IPS DF 6.9 (cell line): ENCODE measurements at regions not wholly inside any gene's neighbourhood (a gene's known extent, or its start where the extent isn't known, plus 50 kb on each side); places are given as distances from the start of the nearest gene placed in this dataset.

ENCODE experiments used
- DNase-seq: peaks from one replicate; pipeline ENCODE4 v3.0.0-alpha.2; 2013; ENCODE audit warnings: low read depth, low spot score
- H3K27ac ChIP-seq: one replicate; pipeline ENCODE4 v1.5.1; 2013; ENCODE audit warnings: low read length, control low read depth
- H3K27me3 ChIP-seq: 2 replicates; pipeline ENCODE4 v1.6.1; 2013; ENCODE audit warnings: mild to moderate bottlenecking, low read length; ENCODE audit not compliant: control insufficient read depth, insufficient read depth
- H3K36me3 ChIP-seq: 2 replicates; pipeline ENCODE4 v1.6.1; 2013; ENCODE audit warnings: low read length; ENCODE audit not compliant: control insufficient read depth, insufficient read depth
- H3K4me1 ChIP-seq: 2 replicates; pipeline ENCODE4 v1.6.1; 2013; ENCODE audit warnings: low read length; ENCODE audit not compliant: control insufficient read depth, insufficient read depth
- H3K4me3 ChIP-seq: 2 replicates; pipeline ENCODE4 v1.5.1; 2013; ENCODE audit warnings: mild to moderate bottlenecking, low read length
- H3K9me3 ChIP-seq: 2 replicates; pipeline ENCODE4 v1.6.1; 2013; ENCODE audit warnings: low read length, inconsistent platforms; ENCODE audit not compliant: control insufficient read depth, insufficient read depth
- WGBS: extraction: QIAGEN DNeasy Blood & Tissue Kit; methylation state at CpG from one replicate; pipeline ENCODE4 v1.1.7; 2013; ENCODE audit warnings: mixed read lengths, missing lambda C conversion rate; ENCODE audit not compliant: insufficient read length, insufficient coverage; 5-methylcytosine and 5-hydroxymethylcytosine counted together

GRCh38 chr3:124283652-124284023, 291.7 kb upstream of the ROPN1 start:
- Histone ChIP-seq H3K4me1 (no peaks in the 10 kb centered on the region), H3K27me3 (no peaks in the 10 kb centered on the region), H3K9me3 (no peaks in the 10 kb centered on the region), H3K27ac (no peak overlapping the region), H3K4me3 (no peak overlapping the region), H3K36me3 (no peaks in the 10 kb centered on the region)
- no peak for DNase-seq
- no CpG with 5 or more reads among the region's 2 CpGs for WGBS

GRCh38 chr3:124288996-124289395, 297.1 kb upstream of the ROPN1 start:
- Histone ChIP-seq H3K27ac (no peak overlapping the region), H3K9me3 (no peaks in the 10 kb centered on the region), H3K4me1 (peaks cover 1% of the 10 kb centered on the region; the same call in 1 of the 2 replicates), H3K27me3 (no peaks in the 10 kb centered on the region), H3K36me3 (no peaks in the 10 kb centered on the region), H3K4me3 (no peak overlapping the region)
- no peak for DNase-seq

DNA sequence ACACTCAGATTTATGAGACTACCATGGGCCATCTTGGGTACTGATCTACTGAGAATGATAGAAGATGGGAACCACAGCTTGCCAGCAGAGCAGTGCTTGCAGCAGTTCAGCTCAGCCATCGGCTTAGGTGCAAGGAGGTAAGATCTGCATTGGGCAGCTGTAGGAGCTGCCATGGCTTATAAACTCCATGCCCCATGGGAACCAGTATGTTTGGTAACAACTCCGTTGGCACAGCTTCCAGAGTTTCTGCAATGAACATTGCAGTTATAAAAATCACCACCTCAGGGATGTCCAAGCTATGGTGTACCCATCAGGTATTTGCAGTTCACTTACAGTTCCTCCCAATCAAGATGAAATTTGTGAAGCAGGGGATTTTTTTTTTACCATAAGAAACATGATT, 299.1 kb upstream of the ROPN1 start:
- Histone ChIP-seq H3K4me1 (peaks cover 1% of the 10 kb centered on the region; the same call in 1 of the 2 replicates), H3K9me3 (no peaks in the 10 kb centered on the region), H3K27ac (no peak overlapping the region), H3K36me3 (no peaks in the 10 kb centered on the region), H3K27me3 (no peaks in the 10 kb centered on the region), H3K4me3 (no peak overlapping the region)
- DNase-seq, result no peak
- no CpG with 5 or more reads among the region's 2 CpGs for WGBS

DNA sequence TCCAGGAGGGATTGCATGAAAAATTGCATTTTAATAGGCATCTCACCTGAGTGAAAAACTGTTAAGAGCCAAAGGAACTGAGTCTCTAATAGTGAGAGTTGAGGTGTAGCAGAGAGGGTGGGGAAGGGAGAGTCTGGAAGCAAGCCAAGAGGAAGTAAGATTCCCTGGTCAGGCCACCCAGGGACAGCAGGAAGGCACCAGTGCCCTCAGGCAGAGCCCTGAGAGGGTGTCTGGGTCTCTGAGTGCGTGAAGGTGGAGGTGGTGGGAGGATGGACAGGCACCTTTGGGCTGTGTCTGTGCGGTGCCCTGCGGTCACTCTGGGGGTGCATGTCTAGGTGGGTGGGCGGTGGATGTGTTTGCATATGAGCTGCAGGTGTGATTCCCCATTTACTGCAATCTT, 300.4 kb upstream of the ROPN1 start:
- no peak for DNase-seq
- Histone ChIP-seq H3K27me3 (no peaks in the 10 kb centered on the region), H3K9me3 (no peaks in the 10 kb centered on the region), H3K36me3 (no peaks in the 10 kb centered on the region), H3K27ac (no peak overlapping the region), H3K4me1 (peaks cover 1% of the 10 kb centered on the region; the same call in 1 of the 2 replicates), H3K4me3 (no peak overlapping the region)
- no CpG with 5 or more reads among the region's 4 CpGs for WGBS

DNA sequence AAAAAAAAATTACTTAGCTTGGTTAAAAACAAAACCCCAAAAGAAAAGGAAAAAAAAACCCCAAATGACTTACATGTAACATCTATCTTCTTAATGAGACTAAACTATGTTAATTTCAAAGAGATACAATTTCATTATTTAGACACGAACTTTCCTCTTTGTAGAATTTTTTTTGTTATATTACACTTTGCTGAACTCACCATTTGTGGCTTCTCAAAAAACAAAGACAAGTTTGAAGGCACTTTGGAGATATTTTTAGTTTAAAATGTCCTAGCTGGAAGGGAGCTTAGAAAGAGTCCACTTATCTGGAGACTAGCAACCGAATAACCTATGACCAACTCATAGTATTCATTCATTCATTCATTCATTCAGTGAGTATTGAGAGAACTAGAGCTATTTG, 301.7 kb upstream of the ROPN1 start:
- H3K36me3 ChIP-seq, result no peaks in the 10 kb centered on the region
- H3K9me3 ChIP-seq, result no peaks in the 10 kb centered on the region
- no peak overlapping the region for H3K27ac ChIP-seq
- H3K27me3 ChIP-seq, result no peaks in the 10 kb centered on the region
- H3K4me3 ChIP-seq, result no peak overlapping the region
- WGBS, result no CpG with 5 or more reads among the region's 2 CpGs
- H3K4me1 ChIP-seq, result peaks cover 1% of the 10 kb centered on the region; the same call in 1 of the 2 replicates
- DNase-seq, result no peak

GRCh38 chr3:124295362-124295761, 303.4 kb upstream of the ROPN1 start:
- WGBS, result no CpG with 5 or more reads among the region's 3 CpGs
- Histone ChIP-seq H3K9me3 (no peaks in the 10 kb centered on the region), H3K4me1 (peaks cover 1% of the 10 kb centered on the region; the same call in 1 of the 2 replicates), H3K36me3 (no peaks in the 10 kb centered on the region), H3K27me3 (no peaks in the 10 kb centered on the region), H3K27ac (no peak overlapping the region), H3K4me3 (no peak overlapping the region)
- no peak for DNase-seq

DNA sequence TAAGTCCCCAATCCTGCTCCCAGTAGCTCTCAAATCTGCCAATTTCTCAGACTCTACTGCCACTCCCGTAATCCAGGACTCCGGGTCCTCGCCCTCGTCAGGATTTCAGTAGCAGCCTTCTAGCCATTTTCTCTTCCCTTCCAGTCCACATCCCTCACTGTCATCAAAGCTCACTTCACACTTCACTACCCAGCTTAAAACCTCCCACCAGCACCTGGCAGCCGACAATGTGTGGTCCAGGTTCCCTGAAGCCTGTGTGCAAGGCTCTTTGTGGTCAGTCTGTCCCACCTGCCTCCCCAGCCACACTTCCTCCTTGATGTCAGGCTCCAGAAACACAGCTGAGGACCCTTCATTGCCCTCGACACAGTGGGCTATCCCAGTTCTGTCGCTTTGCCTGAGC, 304.5 kb upstream of the ROPN1 start:
- no peak for DNase-seq
- no peak overlapping the region for H3K27ac ChIP-seq

DNA sequence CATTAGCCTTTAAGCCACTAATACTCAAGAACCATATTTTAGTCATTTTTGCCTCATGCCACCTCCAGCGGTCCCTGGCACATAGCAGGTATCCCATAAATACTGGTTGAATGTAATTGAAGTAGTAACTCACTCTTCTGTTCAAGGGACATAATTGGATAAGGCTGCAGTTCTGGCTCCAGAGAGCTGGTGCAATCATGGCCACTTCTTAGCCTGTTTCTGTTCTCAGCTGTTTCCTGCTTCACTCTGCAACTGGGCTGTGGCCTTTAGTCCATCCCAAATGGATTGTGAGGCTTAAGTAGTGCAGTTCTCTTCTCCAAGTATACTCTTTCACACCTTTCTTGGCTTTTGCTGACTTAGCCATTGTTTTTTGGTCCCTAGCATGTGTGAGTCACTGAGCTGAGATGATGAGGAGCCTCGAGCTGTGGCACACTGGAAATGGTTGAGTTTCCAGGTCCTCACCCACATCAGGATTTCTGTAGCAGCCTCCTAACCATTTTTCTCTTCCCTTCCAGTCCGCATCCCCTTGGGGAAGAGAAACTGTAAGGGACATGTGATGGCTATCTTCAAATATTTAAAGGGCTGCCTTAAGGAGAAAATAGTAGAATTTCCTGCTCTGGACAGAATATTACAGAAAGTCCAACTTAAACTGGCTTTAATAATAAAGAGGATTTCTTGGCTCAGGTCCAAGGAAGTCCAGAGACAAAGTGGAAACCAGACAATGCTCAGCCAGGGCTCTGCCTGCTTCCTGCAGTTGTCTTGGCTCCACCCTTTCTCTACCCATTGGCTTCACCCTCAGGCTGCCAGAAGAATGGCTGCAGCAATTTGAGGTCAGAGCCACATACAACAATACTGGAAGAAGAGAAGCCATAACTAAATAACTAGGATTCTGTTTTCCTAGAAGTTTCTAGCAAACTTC, 305.4 kb upstream of the ROPN1 start:
- Histone ChIP-seq H3K4me1 (peaks cover 1% of the 10 kb centered on the region; the same call in 1 of the 2 replicates), H3K27me3 (no peaks in the 10 kb centered on the region), H3K36me3 (no peaks in the 10 kb centered on the region), H3K27ac (no peak overlapping the region), H3K4me3 (no peak overlapping the region), H3K9me3 (no peaks in the 10 kb centered on the region)
- DNase-seq, result no peak
- WGBS, result no CpG with 5 or more reads among the region's 3 CpGs

More for the DNA sequence above, 304.5 kb upstream of the ROPN1 start:
- no peaks in the 10 kb centered on the region for H3K27me3 ChIP-seq
- no CpG with 5 or more reads among the region's 7 CpGs for WGBS
- no peak overlapping the region for H3K4me3 ChIP-seq
- H3K36me3 ChIP-seq, result no peaks in the 10 kb centered on the region
- H3K4me1 ChIP-seq, result peaks cover 1% of the 10 kb centered on the region; the same call in 1 of the 2 replicates
- no peaks in the 10 kb centered on the region for H3K9me3 ChIP-seq

GRCh38 chr3:124298301-124298700, 306.4 kb upstream of the ROPN1 start:
- H3K27ac ChIP-seq, result no peak overlapping the region
- WGBS, result no CpG with 5 or more reads among the region's 5 CpGs
- H3K9me3 ChIP-seq, result no peaks in the 10 kb centered on the region
- H3K27me3 ChIP-seq, result no peaks in the 10 kb centered on the region
- no peak for DNase-seq
- H3K4me1 ChIP-seq, result no peaks in the 10 kb centered on the region
- H3K36me3 ChIP-seq, result no peaks in the 10 kb centered on the region
- H3K4me3 ChIP-seq, result no peak overlapping the region

GRCh38 chr3:124298951-124299350, 307.0 kb upstream of the ROPN1 start:
- Histone ChIP-seq H3K9me3 (no peaks in the 10 kb centered on the region), H3K27ac (no peak overlapping the region)
- DNase-seq, result no peak

DNA sequence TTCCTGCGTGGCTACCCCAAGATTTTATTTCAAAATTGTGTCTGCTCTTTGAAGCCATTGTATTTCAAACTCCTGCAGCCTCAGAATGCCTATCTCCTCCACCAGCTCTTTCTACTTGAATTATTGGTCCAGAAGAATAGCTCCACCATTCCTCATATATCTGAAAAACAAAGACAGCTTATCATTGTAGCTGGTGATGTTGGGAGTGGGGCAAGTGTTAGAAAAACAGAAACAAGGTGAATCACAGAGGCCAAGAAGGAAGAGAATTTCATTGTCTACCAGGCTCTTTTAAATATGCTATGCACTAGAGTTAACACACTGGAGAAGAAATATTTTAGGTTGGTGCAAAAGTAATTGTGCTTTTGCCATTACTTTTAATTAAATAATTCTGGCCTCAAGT, 307.9 kb upstream of the ROPN1 start:
- DNase-seq, result no peak
- Histone ChIP-seq H3K9me3 (no peaks in the 10 kb centered on the region), H3K4me3 (no peak overlapping the region), H3K27me3 (no peaks in the 10 kb centered on the region), H3K27ac (no peak overlapping the region), H3K4me1 (no peaks in the 10 kb centered on the region), H3K36me3 (no peaks in the 10 kb centered on the region)
- no CpG with 5 or more reads among the region's 1 CpG for WGBS

More at GRCh38 chr3:124298951-124299350, 307.0 kb upstream of the ROPN1 start:
- H3K27me3 ChIP-seq, result no peaks in the 10 kb centered on the region
- H3K36me3 ChIP-seq, result no peaks in the 10 kb centered on the region
- no CpG with 5 or more reads among the region's 6 CpGs for WGBS
- no peaks in the 10 kb centered on the region for H3K4me1 ChIP-seq
- no peak overlapping the region for H3K4me3 ChIP-seq
